Inflammatory macrophage treated with lipopolysaccharide for 4 hours (primary cell): ENCODE measurements at regions not wholly inside any gene's neighbourhood (a gene's known extent, or its start where the extent isn't known, plus 50 kb on each side); places are given as distances from the start of the nearest gene placed in this dataset.
"Not testable (repeated sequence)": the region's sequence is repeated elsewhere in the genome, so short reads cannot be mapped to it uniquely, and the experiment has no call there.

Source experiments
- DNase-seq: peaks from one replicate; pipeline ENCODE4 v3.0.0-alpha.2; 2020

- no peak for DNase-seq
Measured at GRCh38 chr2:208686665-208687064, 280.1 kb downstream of the PTH2R start.

DNA sequence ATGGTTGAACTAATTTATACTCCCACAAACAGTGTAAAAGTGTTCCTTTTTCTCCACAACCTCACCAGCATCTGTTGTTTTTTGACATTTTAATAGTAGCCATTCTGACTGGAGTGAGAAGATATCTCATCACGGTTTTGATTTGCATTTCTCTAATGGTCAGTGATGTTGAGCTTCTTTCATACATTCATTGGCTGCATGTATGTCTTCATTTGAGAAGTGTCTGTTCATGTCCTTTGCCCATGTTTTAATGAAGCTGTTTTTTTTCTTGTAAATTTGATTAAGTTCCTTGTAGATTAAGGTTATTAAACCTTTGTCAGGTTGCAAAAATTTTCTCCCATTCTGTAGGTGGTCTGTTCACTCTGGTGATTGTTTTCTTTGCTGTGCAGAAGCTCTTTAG is 281.1 kb downstream of the PTH2R start:
- DNase-seq = not testable (repeated sequence)

GRCh38 chr2:208698114-208698513 is 291.5 kb downstream of the PTH2R start:
- no peak for DNase-seq

DNA sequence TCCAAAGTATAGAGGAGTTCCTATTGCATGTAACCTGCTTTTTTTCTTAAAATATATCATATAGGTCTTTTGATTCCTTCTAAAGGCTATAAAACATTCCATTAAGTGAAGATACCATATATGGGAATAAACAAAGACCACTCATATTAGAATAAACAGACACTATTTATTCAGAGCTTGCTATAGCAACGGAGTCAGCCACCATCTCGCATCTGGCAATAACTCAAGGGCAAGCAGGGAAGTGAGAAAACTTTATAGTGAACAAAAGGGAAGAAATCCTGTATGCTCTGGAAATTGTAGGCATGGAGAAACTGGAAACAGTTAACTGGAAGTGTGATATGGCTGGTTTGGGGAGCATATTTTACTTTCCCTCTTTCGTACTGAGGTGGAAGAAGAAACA is 301.9 kb downstream of the PTH2R start:
- no peak for DNase-seq

DNA sequence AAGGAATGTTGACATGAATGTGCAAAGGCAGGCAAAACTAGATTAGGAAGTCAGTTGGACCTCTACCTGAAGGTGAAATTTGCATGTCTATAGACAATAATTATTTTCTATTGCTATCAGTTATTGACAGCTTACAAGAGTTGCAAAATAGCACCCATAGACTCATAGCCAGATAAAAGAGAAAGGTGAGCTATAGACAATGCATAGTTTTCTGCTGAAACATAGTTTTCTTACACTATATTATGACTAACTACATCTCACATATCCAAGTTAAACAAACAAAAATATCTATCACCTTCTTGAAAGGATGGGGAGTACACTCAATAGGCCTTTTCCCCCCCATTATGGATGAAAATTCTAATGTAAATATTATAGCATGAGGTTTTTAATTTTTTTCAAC is 305.0 kb downstream of the PTH2R start:
- no peak for DNase-seq

- DNase-seq = peak; percentile 37
Measured at GRCh38 chr2:208713066-208713745, 306.6 kb downstream of the PTH2R start.

GRCh38 chr2:208718828-208719227 is 312.2 kb downstream of the PTH2R start:
- no peak for DNase-seq

DNA sequence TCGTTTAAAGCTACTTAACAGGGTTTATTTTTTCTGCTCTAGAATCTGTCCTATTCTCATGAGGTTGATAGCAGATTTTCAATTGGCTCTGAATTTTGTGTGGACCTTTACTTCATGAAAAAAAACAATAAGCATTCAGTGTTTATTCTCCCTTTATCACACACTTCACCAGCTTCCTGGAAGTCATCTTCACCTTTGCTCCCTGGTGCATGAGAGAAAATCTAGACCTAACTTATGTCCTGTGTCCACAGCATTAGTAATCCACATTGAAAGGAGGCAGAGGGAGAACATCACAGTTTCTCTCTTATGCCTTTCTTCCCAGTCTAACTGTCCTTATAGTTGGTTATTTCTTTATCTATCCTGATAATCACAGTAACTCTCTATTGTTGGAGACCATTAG is 316.1 kb downstream of the PTH2R start:
- no peak for DNase-seq

DNA sequence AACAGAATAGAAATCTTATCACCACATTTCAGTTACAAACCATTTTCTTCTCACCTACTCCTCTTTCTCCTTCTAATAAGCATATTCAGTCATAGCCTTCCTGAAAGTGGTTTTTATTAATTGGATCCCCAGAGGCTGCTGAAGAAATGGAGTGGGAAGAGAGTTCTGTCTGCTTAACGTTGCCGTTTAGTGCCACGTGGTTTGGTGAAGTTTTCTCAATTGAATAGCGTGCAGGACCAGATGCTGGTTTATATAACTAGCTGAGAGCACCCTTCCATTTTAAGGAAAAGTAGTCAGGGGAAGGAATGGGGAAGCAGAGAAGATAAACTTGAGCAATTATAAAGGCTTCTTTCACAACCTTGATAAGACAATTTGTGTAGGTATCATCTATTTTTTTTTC is 318.7 kb downstream of the PTH2R start:
- DNase-seq = no peak

DNA sequence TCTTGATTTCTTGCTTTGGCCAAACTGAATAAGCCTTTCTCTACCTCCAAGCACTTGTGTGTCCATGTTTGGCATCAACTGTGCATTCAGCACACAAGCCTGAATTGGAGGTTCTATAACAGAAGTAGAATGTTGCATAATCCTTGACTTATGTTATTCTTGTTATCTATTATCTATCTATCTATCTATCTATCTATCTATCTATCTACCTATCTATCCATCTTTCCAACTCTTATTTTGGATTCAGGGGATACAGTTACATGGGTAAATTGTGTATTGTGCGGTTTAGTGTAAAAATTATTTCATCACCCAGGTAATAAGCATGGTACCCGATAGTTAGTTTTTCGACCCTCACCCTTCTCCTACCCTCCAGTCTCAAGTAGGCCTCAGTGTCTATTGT is 319.6 kb downstream of the PTH2R start:
- DNase-seq = no peak

GRCh38 chr2:208751663-208752415 is 345.2 kb downstream of the PTH2R start:
- not testable (repeated sequence) for DNase-seq

DNA sequence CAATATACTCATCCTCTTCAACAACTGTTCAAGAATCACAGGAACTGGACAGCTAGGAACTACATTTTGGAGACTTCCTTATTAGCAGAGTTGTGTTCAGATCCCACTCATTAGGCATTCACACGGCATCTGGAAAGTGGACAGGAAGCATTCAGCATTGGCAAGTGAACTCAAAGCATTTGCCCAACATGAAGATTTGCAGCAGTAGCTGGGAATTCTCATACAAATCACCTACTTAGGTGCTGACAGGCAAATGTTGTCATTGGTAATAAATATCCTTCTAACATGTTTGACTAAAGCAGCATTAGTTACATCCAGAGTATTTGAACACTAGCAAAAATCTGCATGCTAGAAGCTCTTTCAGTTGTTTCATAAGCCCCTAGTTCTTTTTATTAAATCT is 350.8 kb downstream of the PTH2R start:
- no peak for DNase-seq

- DNase-seq = not testable (repeated sequence)
Measured at GRCh38 chr2:208773074-208773473, 366.5 kb downstream of the PTH2R start.

DNA sequence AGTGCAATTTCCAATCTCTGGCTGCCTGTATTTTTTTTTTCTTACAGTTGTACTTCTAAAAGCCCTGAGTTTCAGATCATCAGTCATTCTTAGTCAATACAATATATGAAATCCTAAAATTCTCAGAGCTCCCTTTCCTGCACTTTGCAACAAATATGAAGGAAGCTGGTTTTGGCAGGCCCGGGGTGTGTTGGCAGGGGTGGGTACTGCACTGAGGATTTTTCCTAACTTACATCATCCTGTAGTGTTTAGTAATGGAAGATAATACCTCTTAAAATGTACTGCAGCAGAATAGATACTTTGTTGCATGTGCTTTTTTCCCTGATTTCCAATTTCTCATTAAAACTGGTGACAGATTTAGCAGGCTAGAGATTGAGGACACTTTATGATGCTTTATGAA is 374.6 kb downstream of the PTH2R start:
- DNase-seq = no peak

DNA sequence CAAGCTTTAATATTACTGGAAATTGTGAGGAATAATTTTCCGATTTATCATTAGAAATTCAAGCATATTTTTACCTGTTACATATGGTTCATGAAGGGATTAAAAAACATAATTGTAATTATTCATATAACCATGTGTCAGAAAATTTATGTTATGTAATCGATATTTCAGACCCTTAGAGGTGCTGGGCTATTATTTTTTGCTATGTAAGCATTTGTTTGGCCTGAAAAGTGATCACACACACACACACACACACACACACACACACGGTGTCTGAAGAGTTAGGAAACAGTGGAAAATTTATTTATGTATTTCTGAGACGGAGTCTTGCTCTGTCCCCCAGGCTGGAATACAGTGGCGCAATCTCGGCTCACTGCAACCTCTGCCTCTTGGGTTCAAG is 375.5 kb downstream of the PTH2R start:
- no peak for DNase-seq

GRCh38 chr2:208783184-208783583 is 376.6 kb downstream of the PTH2R start:
- DNase-seq = no peak

DNA sequence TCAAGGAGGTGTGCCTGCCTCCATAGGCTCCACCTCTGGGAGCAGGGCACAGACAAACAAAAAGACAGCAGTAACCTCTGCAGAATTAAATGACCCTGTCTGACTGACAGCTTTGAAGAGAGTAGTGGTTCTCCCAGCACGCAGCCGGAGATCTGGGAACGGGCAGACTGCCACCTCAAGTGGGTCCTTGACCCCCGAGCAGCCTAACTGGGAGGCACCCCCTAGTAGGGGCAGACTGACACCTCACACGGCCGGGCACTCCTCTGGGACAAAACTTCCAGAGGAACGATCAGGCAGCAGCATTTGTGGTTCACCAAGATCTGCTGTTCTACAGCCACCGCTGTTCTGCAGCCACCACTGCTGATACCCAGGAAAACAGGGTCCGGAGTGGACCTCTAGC is 378.2 kb downstream of the PTH2R start:
- not testable (repeated sequence) for DNase-seq

DNA sequence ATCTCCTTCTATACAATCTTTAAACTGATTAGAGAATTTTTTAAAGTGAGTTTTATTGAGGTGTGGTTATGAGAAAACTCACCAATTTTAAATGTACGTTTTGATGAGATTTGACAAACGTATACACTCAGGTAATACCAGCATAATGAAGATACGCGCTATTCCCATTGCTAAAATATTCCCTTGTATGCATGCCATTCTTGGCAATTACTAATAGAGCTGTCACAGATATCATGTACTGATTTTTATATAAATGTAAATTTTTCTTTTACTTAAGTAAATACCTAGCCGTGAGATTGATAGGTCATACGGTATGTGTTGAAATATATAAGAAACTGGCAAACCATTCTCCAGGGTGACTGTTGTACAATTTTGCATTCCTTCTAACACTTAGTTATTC is 384.7 kb downstream of the PTH2R start:
- DNase-seq = no peak

GRCh38 chr2:208792766-208793165 is 386.2 kb downstream of the PTH2R start:
- DNase-seq = no peak

DNA sequence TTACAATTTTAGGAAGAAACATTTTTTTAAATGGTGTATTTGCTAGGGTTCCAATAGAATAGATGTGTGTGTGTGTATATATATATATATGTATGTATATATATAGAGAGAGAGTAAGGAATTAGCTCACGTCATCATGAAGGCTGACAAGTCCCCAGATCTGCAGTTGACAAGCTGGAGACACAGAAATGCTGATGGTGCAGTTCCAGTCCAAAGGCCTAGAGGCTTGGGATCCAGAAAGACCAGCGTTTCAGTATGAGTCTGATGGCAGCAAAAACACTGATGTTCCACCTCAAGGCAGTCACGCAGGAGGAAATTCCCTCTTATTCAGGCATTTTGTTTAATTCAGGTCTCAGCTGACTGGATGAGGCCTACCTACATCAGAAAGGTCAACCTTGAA is 386.8 kb downstream of the PTH2R start:
- no peak for DNase-seq

GRCh38 chr2:208794288-208794975 is 387.8 kb downstream of the PTH2R start:
- DNase-seq = no peak

GRCh38 chr2:208798698-208799097 is 392.1 kb downstream of the PTH2R start:
- DNase-seq = no peak

DNA sequence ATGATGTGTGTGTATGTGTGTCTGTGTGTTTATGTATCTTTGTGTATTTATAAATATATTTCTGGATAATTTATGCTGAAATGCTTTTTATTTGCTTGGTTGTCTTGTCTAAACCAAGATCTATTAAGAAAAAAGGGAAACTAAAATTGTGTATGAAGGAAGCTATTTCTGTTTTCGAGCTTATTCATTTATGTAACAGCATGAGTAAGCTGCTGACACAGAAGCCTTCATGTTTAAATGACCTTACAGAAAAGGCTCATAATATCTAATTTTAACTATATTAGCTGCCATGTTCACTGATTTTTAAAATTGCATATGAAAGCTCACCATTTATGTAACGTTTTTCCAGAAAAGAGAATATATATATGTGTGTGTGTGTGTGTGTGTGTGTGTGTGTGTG is 392.8 kb downstream of the PTH2R start:
- DNase-seq = no peak

- not testable (repeated sequence) for DNase-seq
Measured at GRCh38 chr2:208800887-208801286, 394.3 kb downstream of the PTH2R start.
